HG02623 (cell line): ENCODE measurements at regions not wholly inside any gene's neighbourhood (a gene's known extent, or its start where the extent isn't known, plus 50 kb on each side); places are given as distances from the start of the nearest gene placed in this dataset.

Source experiments
- ATAC-seq: cut with Tn5 transposase; IDR thresholded peaks from one replicate; pipeline ENCODE4 v1.9.1; 2021; ENCODE audit warnings: moderate library complexity; ENCODE audit not compliant: unreplicated experiment

DNA sequence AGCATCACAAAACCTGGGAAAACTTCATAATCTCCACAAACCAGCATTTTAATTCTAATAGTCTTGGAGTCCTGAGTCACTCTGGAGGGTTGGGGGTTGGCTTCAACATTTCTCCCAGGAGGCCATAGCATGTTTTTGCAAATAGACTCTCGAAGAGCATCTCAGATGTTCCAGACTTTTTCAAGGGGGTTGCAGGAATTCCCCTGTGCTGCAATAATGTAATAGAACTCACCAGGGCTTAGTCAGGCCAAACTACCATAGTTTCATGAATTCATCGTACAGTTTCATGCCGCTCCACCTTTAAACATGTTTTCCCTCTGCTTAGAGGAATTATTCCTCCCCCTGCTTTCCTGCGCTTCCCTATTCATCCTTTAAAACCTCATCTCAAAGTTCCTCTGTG lies 499.5 kb upstream of the KLF4 start:
- no peak for ATAC-seq

DNA sequence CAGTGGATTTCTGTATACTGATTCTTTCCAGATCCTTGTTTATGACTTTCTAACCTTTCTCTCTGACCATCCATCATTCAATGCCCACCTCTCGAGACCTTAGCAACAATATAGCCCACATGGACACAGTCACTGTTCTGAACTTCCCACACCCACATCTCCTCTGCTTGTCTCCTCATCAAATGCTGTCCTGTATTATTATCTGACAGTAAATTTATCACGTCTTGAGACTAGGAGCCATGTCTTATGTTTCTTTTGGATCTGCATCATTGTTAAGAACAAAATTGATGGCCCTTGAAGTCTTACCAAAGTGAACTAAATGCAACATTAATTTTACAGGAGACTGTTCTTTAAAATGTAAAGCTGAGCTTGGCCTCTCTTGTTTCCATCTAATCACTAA lies 495.4 kb upstream of the KLF4 start:
- ATAC-seq, result no peak

DNA sequence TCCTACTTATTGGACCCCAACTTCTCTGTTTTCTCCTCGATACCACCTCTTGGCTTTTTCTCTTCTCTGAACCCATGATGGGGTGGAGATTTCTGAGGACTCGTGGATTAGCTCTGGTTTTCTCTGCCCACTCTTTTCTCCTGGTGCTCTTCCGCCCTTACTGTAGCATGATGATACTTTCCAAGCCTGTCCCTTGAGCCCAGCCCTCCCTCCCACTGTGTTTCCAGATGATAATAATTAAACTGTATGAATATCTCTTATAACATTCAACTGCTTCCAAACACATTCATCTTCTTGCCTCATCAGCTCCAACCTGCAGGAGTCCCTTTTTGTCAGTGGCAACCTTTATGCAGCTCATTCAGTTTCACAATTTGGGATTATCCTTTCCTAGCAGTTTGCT lies 494.2 kb upstream of the KLF4 start:
- ATAC-seq, result no peak

DNA sequence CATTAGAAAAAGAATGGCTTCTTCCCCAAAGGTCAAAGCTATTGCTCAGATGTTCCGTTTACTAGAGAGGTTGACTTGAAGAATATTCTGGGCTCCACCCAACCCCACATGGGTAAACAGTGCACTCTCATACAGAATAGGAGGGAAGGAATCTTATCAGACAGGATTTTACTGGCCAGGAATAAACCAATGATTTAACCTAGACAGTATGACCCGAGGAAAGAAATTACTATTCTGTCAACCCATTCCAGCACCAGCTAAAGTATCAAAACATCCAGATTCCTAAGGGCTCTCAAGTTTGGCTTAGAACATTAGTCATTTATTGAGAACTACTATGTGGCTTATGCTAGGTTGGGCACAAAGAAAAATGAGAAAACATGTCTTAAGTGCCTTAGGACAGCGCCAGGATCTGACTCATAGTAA lies 493.6 kb upstream of the KLF4 start:
- no peak for ATAC-seq

DNA sequence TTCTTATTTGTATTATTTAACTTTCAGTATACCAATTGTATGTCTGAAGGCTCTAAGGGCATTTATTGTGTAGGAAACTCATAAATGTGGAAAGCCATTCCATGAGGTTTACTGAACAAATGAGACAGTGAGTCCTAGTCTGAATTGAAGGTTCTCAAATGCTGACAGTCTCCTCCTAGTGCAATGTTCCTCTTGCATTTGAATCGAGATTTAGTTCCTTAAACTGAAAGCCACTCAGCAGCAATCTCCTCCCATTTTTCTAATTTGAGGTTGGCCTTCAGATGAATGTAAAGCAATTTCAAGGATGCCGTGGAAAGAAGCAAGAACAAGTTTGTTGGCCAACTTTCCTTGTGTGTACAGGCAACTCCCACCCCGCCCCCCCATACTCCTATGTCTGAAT lies 493.2 kb upstream of the KLF4 start:
- ATAC-seq, result no peak

DNA sequence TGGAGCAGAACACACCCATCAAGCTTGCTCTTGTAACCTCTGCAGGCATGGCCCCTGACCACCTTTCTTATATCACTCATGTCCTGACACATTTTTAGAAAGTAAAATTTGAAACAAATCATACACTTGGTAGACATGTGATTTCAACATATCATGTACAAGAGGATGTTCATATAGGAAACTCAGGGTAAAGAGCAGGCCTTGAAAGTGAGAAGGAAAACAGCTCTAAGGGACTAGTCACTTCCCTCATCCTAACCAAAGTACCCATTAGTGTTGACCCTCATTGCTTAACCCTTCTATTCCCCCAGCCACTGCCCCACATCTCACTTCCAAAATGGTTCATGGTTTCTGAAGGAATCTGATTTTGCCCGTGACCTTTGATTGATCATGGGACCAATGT lies 492.4 kb upstream of the KLF4 start:
- ATAC-seq, result no peak

DNA sequence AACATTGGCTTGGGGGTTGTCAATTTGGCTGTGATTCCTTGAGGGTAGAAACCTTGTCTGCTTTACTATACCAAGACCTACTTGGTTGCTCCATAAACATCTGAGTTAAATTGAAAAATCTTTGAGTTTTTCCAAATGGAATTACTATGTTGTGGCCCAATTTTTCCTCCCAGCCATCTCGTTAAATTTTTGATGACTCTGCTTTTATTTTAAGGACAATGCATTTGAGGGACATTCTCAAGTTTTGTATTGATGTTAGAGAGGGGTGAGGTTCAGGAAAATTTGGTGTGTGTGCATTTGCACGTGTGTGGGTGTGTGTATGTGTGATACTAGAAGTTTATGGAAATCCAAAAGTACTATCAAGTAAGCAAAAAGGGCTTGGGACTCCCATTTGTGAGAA lies 491.4 kb upstream of the KLF4 start:
- ATAC-seq, result no peak

DNA sequence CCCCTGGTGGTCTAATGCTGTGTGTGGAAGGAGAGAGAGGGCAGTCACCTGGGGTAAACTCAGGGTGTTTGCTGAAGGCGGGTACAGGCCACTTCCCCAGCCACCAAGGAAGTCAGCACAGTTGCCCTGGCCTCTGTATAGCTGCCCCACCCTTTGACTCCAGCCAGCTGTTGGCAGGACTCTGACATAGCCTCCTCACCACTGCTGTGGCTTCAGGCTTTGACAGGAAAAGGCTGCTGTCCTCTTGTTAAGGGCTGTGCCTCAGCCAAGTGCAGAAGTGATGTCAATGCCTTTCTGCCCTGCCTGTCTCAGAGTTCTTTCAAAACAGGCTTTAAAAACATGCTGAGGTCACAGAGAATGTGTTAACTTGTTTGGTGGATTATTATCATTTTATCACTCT lies 487.2 kb upstream of the KLF4 start:
- ATAC-seq, result no peak

DNA sequence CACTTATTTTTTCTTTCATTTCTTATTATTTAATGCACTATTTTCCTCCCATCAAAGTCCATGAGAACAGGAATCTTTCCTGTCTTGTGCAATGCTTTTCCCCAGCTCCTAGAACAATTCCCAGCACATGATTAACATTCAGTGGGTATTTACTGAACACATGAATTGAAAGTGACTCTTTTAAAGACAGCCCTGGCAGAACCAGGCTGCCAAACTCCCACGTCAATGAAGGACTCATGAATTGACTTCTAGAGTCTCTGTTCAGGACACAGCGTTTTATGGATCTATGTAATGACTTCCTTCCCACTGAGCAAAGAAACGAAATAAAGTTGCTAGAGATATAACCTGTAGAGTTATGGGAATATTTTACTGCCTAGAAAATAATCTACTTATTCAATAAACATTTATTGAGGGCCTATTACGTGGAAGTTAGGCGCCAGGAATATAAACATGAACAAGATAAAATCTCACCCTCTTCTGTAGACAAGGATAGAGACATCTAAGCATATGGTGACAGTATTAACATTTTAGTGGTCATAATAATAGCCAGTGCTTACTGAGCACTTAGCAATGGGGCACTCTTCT lies 485.9 kb upstream of the KLF4 start:
- ATAC-seq, result no peak

DNA sequence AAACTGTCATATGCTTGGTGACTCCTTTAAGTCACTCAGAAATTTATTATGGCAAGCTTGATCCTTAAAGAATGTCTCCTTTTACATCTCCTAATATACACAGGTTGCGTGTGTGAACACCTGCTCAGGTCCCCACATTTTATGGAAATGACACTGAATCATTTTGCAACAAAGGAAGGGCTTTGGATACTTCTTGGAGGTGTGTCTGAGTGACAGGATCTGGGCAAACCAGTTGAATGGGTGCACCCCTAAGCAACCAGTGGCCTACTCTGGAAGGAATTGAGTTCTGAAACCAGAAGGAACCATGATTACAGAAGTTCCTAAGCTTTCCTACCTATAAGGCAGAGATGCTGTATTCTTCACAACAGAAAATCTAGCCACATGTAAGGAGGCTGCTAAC lies 483.9 kb upstream of the KLF4 start:
- ATAC-seq, result no peak

DNA sequence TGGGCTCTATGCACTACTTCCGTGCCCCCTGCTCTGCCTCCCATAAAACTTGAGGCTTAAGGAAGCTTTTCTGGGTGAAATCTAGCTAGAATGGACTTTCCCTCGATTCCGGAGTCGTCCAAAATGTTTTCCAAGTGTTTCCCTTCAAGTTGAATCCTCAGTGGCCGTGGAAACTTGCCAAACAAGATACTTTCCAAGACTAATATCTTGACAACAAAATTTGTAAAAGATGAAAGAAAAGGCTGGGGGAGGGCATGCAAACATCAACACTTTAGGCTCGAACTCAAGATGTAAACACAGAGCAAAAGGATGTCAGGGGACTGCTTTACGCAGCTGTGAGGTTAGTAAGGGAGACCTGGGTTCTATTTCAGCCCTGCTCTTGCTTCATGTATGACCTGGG lies 482.8 kb upstream of the KLF4 start:
- ATAC-seq, result no peak

DNA sequence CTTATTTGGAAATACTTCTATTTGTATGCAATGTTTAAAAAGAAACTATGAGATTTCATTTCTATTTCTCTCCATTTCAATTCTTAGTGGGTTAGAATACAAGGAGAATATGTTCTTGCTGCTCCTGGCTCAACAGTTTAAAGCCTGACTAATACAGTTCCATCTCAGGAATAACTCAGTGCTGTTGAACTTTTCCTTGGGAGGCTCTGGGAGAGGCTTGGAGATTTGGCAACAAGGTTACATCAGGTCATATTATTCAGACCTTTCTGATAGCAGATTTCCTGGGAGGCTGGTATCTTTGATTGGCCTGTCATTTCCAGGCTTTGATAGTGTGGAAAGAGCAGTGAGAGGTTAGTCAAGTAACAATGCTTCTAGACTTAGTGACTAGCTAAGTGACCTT lies 481.7 kb upstream of the KLF4 start:
- ATAC-seq, result no peak

DNA sequence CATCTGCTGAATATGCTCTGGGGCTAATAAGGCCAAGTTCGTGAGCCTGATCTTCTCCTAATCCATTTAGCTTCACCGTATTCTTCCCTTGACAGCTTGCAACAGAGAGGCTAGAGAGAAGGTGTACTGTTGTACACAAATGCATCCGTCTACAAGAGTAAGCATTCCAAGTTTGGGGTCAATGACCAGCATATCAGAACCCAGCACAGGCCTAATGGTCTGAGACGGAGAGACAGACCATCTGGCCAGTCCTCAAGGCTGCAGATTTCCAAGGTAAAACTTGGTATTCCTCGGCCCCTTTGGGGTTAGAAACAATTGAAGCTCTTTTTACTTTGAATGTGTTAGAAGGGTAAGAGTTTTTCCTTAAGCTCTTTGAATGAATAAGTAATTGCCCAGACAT lies 481.2 kb upstream of the KLF4 start:
- no peak for ATAC-seq

DNA sequence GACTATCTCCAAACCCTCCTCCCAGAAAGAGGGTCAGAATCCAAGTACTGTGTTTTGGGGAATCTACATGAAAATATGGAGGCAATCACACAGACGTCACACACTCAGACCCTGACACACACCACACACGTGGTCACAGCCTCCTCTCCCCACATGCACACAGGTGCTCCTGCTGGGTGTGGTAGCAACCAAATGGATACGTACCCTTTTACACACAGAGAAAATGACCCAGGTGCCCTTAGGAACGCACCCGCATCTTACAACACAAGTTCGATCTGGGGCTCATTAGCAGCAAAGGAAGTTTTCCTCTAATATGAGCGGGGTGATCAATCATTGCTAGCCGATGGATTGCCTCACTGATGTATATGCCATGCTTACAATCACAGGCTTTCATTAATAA lies 480.2 kb upstream of the KLF4 start:
- ATAC-seq, result no peak

DNA sequence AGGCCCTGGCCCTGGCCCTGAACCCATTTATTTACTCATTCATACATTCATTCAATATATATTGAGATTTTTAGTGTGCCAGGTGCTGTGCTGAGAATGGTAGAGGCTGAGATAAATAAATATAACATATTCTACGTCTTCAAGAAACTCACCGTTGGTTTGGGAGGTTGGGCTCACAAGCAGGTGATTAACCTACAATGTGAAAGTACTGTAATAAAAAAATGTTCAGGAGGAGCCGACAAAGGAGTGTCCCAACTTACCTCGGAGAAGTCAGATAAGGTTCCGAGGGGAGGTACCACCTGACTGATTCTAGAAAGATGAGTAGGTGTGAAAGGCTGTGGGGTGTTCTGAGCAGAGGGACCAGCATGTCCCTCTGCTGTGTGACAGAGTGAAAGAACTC lies 479.6 kb upstream of the KLF4 start:
- no peak for ATAC-seq

DNA sequence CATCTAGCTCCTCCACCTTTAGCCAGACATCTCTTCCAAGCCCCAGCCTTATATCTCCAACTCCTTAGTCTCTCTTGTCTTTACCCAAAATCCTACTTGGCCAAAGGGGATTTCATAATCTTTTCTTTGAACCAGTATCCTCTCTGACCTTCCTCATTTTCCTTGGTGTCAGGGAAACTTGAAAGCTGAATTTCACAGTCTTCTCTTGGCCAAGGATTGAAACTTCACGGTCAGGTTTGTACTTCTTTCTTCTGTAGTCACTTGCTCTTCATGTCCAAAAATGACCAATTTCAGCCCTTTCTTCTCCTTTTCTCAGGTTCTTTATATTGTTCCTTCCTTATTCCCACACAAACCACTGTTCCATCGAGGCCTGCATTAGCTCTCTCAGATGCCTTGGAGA lies 473.7 kb upstream of the KLF4 start:
- no peak for ATAC-seq

DNA sequence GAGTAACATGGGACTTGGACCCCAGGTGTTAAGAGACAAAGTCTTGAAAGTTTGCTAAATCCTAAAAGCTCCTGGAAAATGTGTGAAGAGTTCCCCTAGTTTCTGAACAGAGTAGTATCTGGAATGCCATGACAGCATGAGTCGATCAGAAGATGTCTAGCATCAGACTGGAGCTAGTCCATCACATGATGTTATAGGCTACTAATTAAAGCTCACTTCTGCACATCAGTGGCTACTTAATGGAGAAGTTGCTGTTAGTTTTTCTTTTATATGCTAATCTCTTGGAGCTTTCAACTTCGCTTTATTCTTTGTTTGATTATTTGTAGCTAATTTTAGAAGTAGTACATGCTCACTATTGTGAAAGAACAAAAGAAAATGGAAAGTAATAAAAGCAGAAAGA lies 471.3 kb upstream of the KLF4 start:
- ATAC-seq, result no peak

DNA sequence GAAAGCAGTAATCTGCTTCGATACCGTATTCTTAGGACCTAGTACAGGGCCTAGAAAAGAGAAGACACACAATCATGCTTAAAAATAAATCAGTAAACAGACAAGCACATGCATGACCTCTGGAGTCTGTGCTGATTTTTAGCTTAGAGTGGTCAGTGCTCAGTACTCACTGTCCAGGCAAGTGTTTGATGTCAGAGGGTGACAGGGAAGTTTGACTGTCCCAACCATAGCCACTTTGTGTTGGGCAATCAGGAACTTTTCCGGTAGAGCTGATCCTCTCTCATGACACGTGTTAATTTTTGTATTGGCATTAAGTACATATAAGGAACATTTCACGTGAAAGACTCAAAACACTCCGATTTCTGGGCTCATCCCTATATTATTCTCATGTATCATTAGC lies 464.7 kb upstream of the KLF4 start:
- no peak for ATAC-seq

DNA sequence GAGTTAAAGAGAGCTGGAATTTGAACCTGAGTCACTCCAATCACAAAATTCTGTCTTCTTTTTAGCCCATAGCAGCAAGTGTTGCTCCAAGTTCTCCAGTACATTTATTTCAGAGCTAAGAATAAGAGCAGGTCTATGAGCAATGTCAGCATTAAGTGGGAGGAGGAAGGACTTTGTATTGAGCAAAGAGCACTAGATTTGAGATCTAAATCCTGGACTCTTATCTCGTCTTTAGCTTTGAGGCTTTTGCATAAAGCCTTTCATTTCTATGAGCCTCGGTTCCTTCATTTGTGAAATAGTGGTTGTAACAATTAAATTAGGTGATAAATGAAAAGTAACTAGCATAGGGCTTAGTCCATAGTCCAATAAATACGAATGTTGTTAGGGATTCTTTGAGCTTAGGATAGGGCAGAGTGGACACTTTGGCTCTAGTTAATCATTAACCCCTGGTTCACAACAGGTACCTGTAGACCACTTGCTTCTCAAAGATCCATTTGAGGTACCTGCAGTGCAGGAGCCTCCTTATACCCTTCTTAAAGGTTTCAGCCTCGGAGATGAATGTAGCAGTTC lies 464.1 kb upstream of the KLF4 start:
- no peak for ATAC-seq

DNA sequence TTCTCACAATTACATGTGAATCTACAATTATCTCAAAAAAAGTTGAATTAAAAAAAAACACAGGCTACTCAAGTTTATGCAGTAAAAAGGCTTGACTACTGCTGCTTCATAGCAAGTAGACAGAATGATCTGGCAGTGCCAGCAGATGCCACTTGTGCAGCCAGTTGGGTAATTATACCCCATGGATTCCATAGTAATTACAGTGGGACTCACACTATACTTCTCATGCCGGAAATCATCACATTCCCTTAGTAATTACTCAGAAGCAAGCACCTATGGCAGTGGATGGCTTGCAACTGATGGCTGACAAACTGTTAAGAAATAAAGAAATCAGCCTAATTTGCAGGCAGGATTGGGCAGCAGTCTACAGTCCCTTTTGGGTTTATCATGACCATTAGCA lies 463.2 kb upstream of the KLF4 start:
- ATAC-seq, result no peak

DNA sequence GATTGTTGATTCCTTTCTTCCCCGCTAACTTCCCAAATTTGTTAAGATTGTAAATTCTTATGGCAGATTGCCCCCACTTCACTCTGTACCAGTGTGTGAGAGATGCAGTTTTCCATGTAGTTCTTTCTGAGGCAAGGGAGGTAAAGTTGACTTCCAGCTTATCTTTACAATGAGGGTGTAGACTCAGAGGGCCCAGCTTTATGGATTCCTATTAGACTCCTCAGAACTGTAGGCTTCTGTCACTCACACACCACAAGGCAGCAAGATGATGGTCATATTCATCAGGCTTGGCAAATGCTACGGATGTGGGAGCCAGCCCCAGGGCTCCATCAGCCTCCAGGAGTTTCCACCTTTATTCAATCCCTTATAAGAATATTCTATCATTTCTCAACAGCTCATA lies 461.9 kb upstream of the KLF4 start:
- no peak for ATAC-seq

DNA sequence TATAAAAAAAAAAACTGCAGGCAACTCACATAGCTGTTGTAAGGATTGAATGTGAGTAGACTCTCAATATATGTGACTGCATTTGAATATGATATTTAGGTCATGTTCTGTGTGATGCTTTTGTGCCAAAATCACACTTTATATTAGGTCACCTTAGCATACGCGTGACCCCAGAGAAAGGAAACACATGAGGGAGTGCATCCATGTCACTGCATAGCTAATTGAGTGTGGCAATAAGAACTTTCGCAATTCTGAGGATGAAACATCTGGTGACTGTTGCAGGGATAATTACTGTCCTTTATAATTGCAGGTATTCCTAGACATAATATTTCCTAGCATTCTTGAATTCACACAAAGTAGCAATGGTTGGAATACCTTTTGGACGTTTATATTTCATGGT lies 459.5 kb upstream of the KLF4 start:
- ATAC-seq, result no peak

DNA sequence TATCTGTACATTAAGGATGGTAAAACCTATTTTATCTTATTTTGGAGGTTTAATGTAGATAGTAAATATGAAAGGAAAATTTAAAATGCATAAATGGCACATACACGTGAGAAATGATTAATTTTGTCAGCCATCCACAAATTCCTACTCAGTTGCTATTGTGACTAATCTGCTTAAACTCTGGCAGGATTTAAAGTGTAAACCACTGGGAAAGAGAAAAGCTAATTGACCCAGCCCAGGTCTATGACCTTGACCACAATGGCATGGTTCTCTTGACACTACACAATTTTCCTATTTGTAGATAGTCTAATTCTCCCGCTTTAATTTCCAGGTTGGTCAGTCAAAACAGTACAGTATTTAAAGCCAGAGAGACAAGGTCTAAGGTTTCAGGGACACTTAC lies 459.0 kb upstream of the KLF4 start:
- ATAC-seq, result no peak

DNA sequence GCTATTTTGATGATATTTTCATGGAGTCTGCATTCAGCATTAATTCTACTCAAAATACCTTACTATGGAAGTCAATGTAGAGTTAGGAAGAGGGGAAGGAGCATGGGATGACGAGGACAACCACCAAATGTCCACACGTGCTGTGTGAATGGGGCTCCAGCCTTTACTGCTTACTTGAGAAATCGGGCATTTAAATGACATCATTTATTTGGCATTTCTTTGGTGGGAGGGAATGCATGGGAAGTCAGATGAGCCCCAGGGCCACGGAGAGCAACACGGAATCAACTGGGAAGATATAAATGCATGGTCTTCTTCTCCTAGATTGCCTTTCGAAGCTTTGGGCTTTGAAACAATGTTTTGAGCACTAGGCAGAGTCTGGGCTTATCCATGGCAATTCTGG lies 458.5 kb upstream of the KLF4 start:
- ATAC-seq, result no peak
